ENCODE measurements at regions not wholly inside any gene's neighbourhood (a gene's known extent, or its start where the extent isn't known, plus 50 kb on each side); places are given as distances from the start of the nearest gene placed in this dataset.

DNA sequence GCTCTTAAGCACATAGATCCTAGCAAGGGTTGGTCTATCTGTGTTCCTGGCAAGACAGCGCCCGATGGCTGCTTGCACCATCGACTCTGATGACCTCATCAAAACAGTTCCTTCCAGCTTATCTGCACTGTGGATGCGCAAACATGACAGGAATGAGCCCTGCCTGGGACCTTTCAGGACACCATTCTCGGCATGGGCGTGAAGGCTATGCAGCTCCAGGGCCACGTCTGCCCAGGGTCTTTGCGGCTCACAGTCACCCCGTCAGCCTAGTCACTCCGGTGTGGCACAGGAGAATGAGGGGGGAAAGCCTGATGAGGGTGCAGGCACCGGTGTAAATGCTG is 147.8 kb upstream of the TWIST2 start:
- H3K9me3 Mint-ChIP-seq, result peaks cover 0 to 3% (median 0%) of the 10 kb centered on the region in 7 donors

DNA sequence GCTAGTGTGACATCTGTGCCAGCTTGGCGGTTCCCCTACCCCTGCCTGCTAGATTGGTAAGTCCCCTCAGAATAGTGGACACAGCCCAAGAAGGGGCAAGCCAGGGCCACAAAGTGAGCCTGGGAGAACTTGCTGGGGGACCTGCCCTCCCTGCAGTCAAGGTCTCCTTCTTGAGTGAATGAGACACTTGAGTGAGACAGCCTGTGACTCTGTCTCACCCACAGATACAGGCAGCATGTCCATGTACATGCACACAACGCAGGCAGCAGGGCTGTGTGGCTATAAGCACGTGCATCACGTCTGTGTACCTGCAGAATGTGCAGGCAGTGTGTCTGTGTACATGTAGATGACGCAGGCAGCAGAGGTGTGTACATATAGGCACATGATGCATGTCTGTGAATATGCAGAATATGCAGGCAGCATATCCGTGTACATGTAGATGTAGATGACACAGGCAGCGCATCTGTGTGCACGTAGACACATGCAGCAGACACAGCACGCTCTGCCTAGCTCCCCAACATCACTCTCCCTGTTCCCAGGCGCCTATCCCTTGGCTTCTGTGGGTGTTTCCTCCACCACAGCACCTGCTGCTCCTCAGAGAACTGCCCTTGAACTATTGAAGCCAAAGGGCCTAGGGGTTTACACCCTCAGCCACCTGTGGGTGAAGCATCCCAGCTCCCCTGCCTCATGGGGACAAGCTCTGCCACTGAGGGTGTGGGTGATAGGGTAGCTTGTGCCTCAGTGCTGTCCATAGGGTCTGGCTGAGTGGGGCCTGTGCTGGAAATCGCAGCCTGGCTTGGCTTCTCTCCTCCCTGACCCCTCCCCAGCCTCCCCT is 147.2 kb upstream of the TWIST2 start:
- H3K36me3 ChIP-seq (ENCODE audit: control insufficient read depth, insufficient read depth, low read length), result no peaks in the 10 kb centered on the region
- no peaks in the 10 kb centered on the region for H3K27me3 ChIP-seq (ENCODE audit: control insufficient read depth, insufficient read depth, low read length)
- H3K4me1 Mint-ChIP-seq, result no peaks in the 10 kb centered on the region
- ATAC-seq (ENCODE audit: low read depth in 2 of 2), result no peak
- no peak for DNase-seq
- H3K9me3 Mint-ChIP-seq, result peaks cover 0 to 3% (median 0%) of the 10 kb centered on the region in 7 donors
- H3K27me3 Mint-ChIP-seq, result no peaks in the 10 kb centered on the region
- no peak overlapping the region for H3K27ac Mint-ChIP-seq
- H3K27ac ChIP-seq (ENCODE audit: insufficient read depth, low read length, poor library complexity, severe bottlenecking), result no peak overlapping the region
- H3K4me3 Mint-ChIP-seq, result no peak overlapping the region
- H3K4me3 ChIP-seq (ENCODE audit: low read depth, low read length), result no peak overlapping the region
- no peaks in the 10 kb centered on the region for H3K9me3 ChIP-seq (ENCODE audit: control insufficient read depth in 2 of 2, low read length in 2 of 2)
- no peaks in the 10 kb centered on the region for H3K36me3 Mint-ChIP-seq
- H3K4me1 ChIP-seq (ENCODE audit: control insufficient read depth, insufficient read depth, low read length, poor library complexity, severe bottlenecking), result no peaks in the 10 kb centered on the region

More for the DNA sequence above, 147.8 kb upstream of the TWIST2 start:
- H3K4me1 Mint-ChIP-seq, result no peaks in the 10 kb centered on the region
- Histone ChIP-seq H3K4me3 (ENCODE audit: low read depth, low read length) (no peak overlapping the region), H3K27me3 (ENCODE audit: control insufficient read depth, insufficient read depth, low read length) (no peaks in the 10 kb centered on the region), H3K36me3 (ENCODE audit: control insufficient read depth, insufficient read depth, low read length) (no peaks in the 10 kb centered on the region), H3K9me3 (ENCODE audit: control insufficient read depth in 2 of 2, low read length in 2 of 2) (no peaks in the 10 kb centered on the region), H3K27ac (ENCODE audit: insufficient read depth, low read length, poor library complexity, severe bottlenecking) (no peak overlapping the region), H3K4me1 (ENCODE audit: control insufficient read depth, insufficient read depth, low read length, poor library complexity, severe bottlenecking) (no peaks in the 10 kb centered on the region)
- ATAC-seq (ENCODE audit: low read depth in 2 of 2), result no peak
- no peaks in the 10 kb centered on the region for H3K27me3 Mint-ChIP-seq
- no peaks in the 10 kb centered on the region for H3K36me3 Mint-ChIP-seq
- H3K27ac Mint-ChIP-seq, result no peak overlapping the region
- H3K4me3 Mint-ChIP-seq, result no peak overlapping the region
- DNase-seq, result no peak

DNA sequence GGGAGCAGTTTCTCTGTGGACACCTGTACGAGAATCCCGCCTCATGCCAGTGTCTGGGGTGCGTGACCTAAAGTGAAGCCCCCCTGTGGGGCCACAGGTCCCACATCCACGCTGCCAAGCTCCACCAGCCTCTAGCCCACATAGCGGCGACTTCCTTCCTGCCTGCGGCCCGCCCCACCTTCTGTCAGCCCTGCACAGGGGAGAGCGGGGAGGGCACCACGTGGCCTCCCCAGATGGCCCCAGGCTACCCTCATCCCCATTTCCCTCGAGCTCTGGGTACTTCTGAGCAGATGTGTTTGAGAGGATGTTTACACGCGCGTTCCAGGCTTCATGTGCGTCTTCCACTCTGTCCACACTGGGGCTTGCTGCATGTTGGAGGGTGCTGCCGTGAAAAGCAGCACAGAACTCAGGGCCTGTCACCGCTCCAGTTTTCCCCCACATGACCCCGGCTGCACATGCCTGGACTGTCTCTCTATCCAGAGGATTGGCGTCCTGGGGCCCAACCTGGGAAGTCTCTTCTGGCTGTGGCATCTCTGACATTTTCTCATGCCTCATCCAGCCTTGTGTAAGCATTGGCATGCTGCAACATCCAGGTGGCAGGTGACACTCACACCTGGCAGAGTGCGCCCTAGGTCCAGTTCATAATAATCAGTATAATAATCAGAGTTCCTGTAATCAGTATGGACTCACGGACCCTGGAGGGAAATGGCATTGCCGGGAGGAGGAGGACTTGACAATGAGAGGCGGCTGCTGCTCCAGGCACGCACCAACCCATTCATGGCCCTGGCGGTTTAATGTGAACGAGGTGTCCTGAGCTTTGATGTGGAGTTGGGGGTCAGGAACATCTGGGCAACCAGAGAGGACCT is 146.3 kb upstream of the TWIST2 start:
- DNase-seq (no peak), ATAC-seq (ENCODE audit: low read depth in 2 of 2) (no peak)
- peaks cover 0 to 3% (median 0%) of the 10 kb centered on the region in 7 donors for H3K9me3 Mint-ChIP-seq
- H3K4me3 Mint-ChIP-seq, result no peak overlapping the region
- H3K36me3 Mint-ChIP-seq, result no peaks in the 10 kb centered on the region
- H3K4me1 Mint-ChIP-seq, result no peaks in the 10 kb centered on the region
- no peak overlapping the region for H3K27ac Mint-ChIP-seq
- Histone ChIP-seq H3K36me3 (ENCODE audit: control insufficient read depth, insufficient read depth, low read length) (no peaks in the 10 kb centered on the region), H3K27ac (ENCODE audit: insufficient read depth, low read length, poor library complexity, severe bottlenecking) (no peak overlapping the region), H3K9me3 (ENCODE audit: control insufficient read depth in 2 of 2, low read length in 2 of 2) (no peaks in the 10 kb centered on the region), H3K27me3 (ENCODE audit: control insufficient read depth, insufficient read depth, low read length) (no peaks in the 10 kb centered on the region), H3K4me3 (ENCODE audit: low read depth, low read length) (no peak overlapping the region), H3K4me1 (ENCODE audit: control insufficient read depth, insufficient read depth, low read length, poor library complexity, severe bottlenecking) (no peaks in the 10 kb centered on the region)
- H3K27me3 Mint-ChIP-seq, result no peaks in the 10 kb centered on the region

DNA sequence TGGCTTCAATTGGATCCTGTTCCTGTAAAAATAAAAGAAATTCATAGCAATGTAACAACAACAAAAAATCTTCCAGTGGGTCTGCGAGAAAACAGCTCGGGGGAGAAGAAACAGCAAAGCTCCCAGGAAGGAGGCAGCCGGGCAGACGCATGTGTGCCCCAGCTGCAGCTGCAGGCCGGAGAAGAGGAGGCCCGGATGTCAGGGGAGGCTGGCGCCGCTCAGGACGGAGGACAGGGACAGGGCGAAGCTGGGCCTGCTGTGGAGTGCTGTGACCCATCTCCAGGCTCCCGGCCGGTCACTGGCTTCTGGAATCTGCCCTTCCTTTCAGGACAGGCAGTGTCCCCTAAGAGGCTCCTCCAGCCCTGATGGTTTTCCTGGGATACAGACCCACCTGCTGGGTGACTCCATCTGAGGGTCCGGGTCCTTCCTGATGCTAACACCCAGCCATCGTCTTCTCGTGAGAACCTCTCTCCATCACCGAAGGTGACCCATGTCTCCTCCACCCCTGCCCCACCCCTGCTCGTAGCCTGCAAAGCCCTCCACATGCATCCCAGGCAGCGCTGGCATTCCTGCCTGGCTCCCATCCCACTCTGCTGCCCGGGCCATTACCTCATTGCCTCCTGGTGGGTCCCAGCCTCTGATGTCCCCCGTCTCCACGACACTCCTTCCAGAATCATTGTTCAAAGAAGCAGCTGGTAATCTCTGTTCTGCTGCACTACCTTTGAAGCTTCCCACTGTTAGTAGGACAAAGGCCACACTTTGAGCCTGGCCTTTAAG is 145.4 kb upstream of the TWIST2 start:
- Mint-ChIP-seq H3K27me3 (no peaks in the 10 kb centered on the region), H3K36me3 (no peaks in the 10 kb centered on the region), H3K27ac (no peak overlapping the region), H3K4me3 (no peak overlapping the region), H3K9me3 (peaks cover 0 to 3% (median 0%) of the 10 kb centered on the region in 7 donors), H3K4me1 (no peaks in the 10 kb centered on the region)
- H3K9me3 ChIP-seq (ENCODE audit: control insufficient read depth in 2 of 2, low read length in 2 of 2), result no peaks in the 10 kb centered on the region
- no peaks in the 10 kb centered on the region for H3K4me1 ChIP-seq (ENCODE audit: control insufficient read depth, insufficient read depth, low read length, poor library complexity, severe bottlenecking)
- ATAC-seq (ENCODE audit: low read depth in 2 of 2), result no peak
- no peak overlapping the region for H3K27ac ChIP-seq (ENCODE audit: insufficient read depth, low read length, poor library complexity, severe bottlenecking)
- H3K36me3 ChIP-seq (ENCODE audit: control insufficient read depth, insufficient read depth, low read length), result no peaks in the 10 kb centered on the region
- no peak for DNase-seq
- no peak overlapping the region for H3K4me3 ChIP-seq (ENCODE audit: low read depth, low read length)
- H3K27me3 ChIP-seq (ENCODE audit: control insufficient read depth, insufficient read depth, low read length), result no peaks in the 10 kb centered on the region

DNA sequence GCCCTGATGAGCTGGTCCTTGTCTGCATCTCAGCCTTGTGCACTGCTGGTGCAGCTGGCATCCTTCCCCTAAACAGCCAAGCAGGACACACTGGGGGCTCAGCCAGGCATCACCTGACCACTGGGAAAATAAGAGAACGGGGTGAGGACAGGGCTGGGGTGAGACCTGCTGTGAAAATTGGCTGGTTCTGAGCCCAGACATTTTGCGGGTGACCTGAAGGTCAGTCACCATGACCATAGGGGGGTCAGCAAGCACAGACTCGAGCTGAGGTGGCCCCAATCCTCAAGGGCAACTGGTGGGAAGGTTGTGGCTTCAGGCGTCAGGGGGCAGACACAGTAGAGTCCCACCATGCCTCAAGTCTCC is 144.9 kb upstream of the TWIST2 start:
- Histone ChIP-seq H3K27ac (ENCODE audit: insufficient read depth, low read length, poor library complexity, severe bottlenecking) (no peak overlapping the region), H3K4me3 (ENCODE audit: low read depth, low read length) (no peak overlapping the region), H3K9me3 (ENCODE audit: control insufficient read depth in 2 of 2, low read length in 2 of 2) (no peaks in the 10 kb centered on the region), H3K36me3 (ENCODE audit: control insufficient read depth, insufficient read depth, low read length) (no peaks in the 10 kb centered on the region), H3K27me3 (ENCODE audit: control insufficient read depth, insufficient read depth, low read length) (no peaks in the 10 kb centered on the region), H3K4me1 (ENCODE audit: control insufficient read depth, insufficient read depth, low read length, poor library complexity, severe bottlenecking) (no peaks in the 10 kb centered on the region)
- H3K9me3 Mint-ChIP-seq, result peaks cover 0 to 3% (median 0%) of the 10 kb centered on the region in 7 donors
- ATAC-seq (ENCODE audit: low read depth in 2 of 2), result no peak
- H3K4me3 Mint-ChIP-seq, result no peak overlapping the region
- H3K36me3 Mint-ChIP-seq, result no peaks in the 10 kb centered on the region
- no peaks in the 10 kb centered on the region for H3K4me1 Mint-ChIP-seq
- no peak overlapping the region for H3K27ac Mint-ChIP-seq
- H3K27me3 Mint-ChIP-seq, result no peaks in the 10 kb centered on the region
- no peak for DNase-seq

DNA sequence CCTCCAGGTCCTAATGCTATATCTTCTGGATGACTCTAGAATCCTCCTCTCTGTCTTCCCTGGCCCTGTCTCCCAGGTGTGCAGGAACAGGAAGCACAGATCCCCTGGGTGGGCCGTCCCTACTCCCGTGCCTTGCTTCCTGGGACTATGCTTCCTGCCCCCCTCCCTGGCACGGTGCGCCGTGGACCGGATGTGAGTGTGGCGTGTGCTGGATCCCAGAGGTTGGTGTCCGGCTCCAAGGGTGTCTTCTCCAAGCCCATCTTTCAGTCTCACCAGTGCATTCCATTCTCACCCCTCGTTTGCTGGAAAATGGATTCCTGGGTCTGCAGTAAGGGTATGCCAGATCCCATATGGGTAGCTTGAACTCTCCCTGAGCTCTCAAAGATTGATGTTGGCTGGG is 144.4 kb upstream of the TWIST2 start:
- Mint-ChIP-seq H3K4me1 (no peaks in the 10 kb centered on the region), H3K27me3 (no peaks in the 10 kb centered on the region), H3K4me3 (no peak overlapping the region), H3K9me3 (peaks cover 0 to 3% (median 0%) of the 10 kb centered on the region in 7 donors), H3K27ac (no peak overlapping the region), H3K36me3 (no peaks in the 10 kb centered on the region)
- DNase-seq (no peak), ATAC-seq (ENCODE audit: low read depth in 2 of 2) (no peak)
- Histone ChIP-seq H3K4me3 (ENCODE audit: low read depth, low read length) (no peak overlapping the region), H3K9me3 (ENCODE audit: control insufficient read depth in 2 of 2, low read length in 2 of 2) (no peaks in the 10 kb centered on the region), H3K27me3 (ENCODE audit: control insufficient read depth, insufficient read depth, low read length) (no peaks in the 10 kb centered on the region), H3K27ac (ENCODE audit: insufficient read depth, low read length, poor library complexity, severe bottlenecking) (no peak overlapping the region), H3K4me1 (ENCODE audit: control insufficient read depth, insufficient read depth, low read length, poor library complexity, severe bottlenecking) (no peaks in the 10 kb centered on the region), H3K36me3 (ENCODE audit: control insufficient read depth, insufficient read depth, low read length) (no peaks in the 10 kb centered on the region)

DNA sequence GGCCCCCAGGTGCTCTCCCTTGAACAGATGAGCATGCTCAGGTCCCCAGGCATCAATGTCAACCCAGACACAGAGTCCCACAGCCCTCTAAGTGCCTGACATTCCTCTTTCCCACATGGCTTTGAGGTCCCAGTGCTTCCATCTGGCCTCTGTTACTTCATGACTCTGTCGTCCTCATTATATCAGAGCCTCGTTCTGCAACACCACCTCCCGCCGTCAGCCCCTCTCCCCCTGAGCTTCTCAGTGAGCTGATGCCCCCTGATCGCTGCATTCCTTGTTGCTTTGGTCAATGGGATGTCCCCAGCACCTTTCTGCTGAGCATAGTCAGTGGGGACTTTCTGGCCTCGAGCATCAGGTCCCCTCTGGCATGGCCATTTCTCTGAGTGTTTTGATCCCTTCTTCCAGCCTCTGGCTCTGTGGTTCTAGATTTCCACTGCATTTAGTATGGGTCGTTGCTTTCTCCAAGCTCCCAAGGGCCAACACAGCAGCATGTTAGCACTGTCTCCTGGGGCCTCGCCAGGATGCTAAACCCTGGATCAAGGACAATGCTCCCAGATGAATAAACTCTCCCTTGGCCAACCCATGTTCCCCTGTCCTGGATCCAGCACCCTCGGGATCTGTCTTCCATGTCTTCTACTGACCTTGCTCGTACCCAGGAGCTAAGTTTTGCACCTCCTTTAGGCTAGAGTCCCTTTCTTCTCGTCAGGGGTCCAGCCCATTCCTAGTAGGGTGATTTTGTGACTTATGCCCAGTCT is 143.2 kb upstream of the TWIST2 start:
- DNase-seq (no peak), ATAC-seq (ENCODE audit: low read depth in 2 of 2) (no peak)
- no peak overlapping the region for H3K4me3 ChIP-seq (ENCODE audit: low read depth, low read length)
- Mint-ChIP-seq H3K36me3 (no peaks in the 10 kb centered on the region), H3K4me1 (no peaks in the 10 kb centered on the region), H3K27me3 (no peaks in the 10 kb centered on the region), H3K4me3 (no peak overlapping the region), H3K9me3 (peaks cover 0 to 3% (median 0%) of the 10 kb centered on the region in 7 donors), H3K27ac (no peak overlapping the region)
- H3K36me3 ChIP-seq (ENCODE audit: control insufficient read depth, insufficient read depth, low read length), result no peaks in the 10 kb centered on the region
- no peak overlapping the region for H3K27ac ChIP-seq (ENCODE audit: insufficient read depth, low read length, poor library complexity, severe bottlenecking)
- H3K27me3 ChIP-seq (ENCODE audit: control insufficient read depth, insufficient read depth, low read length), result no peaks in the 10 kb centered on the region
- no peaks in the 10 kb centered on the region for H3K9me3 ChIP-seq (ENCODE audit: control insufficient read depth in 2 of 2, low read length in 2 of 2)
- H3K4me1 ChIP-seq (ENCODE audit: control insufficient read depth, insufficient read depth, low read length, poor library complexity, severe bottlenecking), result no peaks in the 10 kb centered on the region
